Glutamatergic neuron (in vitro differentiated cells): ENCODE measurements at regions not wholly inside any gene's neighbourhood (a gene's known extent, or its start where the extent isn't known, plus 50 kb on each side); places are given as distances from the start of the nearest gene placed in this dataset.
A peak's percentile ranks its signal among the peaks of the same experiment; 100 is the strongest.

Source experiments
- DNase-seq: peaks from one replicate; pipeline ENCODE4 v3.0.0; 2022
- H3K27ac Mint-ChIP-seq: one replicate; pipeline ENCODE4 v1.8.0; 2020; ENCODE audit warnings: mild to moderate bottlenecking, mixed read lengths, inconsistent platforms; ENCODE audit not compliant: unreplicated experiment
- H3K27me3 Mint-ChIP-seq: one replicate; pipeline ENCODE4 v1.8.0; 2020; ENCODE audit warnings: mild to moderate bottlenecking, moderate library complexity, mixed read lengths, inconsistent platforms; ENCODE audit not compliant: unreplicated experiment
- H3K36me3 Mint-ChIP-seq: one replicate; pipeline ENCODE4 v1.8.0; 2020; ENCODE audit warnings: mild to moderate bottlenecking, mixed read lengths, inconsistent platforms; ENCODE audit not compliant: unreplicated experiment
- H3K4me1 Mint-ChIP-seq: one replicate; pipeline ENCODE4 v1.8.0; 2020; ENCODE audit warnings: mild to moderate bottlenecking, low read depth, mixed read lengths, inconsistent platforms; ENCODE audit not compliant: unreplicated experiment
- H3K4me3 Mint-ChIP-seq: one replicate; pipeline ENCODE4 v1.8.0; 2020; ENCODE audit warnings: mild to moderate bottlenecking, mixed read lengths, inconsistent platforms; ENCODE audit not compliant: unreplicated experiment
- H3K9me3 Mint-ChIP-seq: one replicate; pipeline ENCODE4 v1.8.0; 2020; ENCODE audit warnings: mild to moderate bottlenecking, moderate library complexity, mixed read lengths, inconsistent platforms; ENCODE audit not compliant: unreplicated experiment
- TF ChIP-seq, protein P1 (sequence below): fragments of 200-600 bp; sonication (generic); IDR thresholded peaks from one replicate; pipeline ENCODE4 v1.5.0; 2021; ENCODE audit not compliant: partially characterized antibody, unreplicated experiment

DNA sequence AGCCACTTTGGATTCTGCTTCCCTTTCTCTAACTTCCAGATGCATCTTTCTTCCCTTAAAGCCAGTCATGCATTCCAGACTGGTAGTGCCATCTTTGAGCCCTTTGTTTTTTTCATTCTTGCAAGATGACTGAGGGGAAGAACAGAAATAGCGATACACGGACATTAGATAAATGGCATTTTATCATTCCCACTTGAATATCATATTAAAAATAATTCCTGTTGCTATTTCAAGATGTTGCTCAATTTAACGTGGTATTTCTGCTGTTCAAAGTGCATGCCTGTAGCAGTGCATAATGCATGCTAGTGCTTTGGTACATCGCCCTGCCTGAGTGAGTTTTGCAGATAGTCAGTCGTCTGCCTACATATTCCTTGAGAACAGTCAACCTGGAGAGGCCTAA is 140.6 kb upstream of the FRY start:
- H3K9me3 Mint-ChIP-seq: peaks cover under 1% of the 10 kb centered on the region
- peaks cover 23% of the 10 kb centered on the region for H3K4me1 Mint-ChIP-seq
- TF ChIP-seq, protein P1, sequence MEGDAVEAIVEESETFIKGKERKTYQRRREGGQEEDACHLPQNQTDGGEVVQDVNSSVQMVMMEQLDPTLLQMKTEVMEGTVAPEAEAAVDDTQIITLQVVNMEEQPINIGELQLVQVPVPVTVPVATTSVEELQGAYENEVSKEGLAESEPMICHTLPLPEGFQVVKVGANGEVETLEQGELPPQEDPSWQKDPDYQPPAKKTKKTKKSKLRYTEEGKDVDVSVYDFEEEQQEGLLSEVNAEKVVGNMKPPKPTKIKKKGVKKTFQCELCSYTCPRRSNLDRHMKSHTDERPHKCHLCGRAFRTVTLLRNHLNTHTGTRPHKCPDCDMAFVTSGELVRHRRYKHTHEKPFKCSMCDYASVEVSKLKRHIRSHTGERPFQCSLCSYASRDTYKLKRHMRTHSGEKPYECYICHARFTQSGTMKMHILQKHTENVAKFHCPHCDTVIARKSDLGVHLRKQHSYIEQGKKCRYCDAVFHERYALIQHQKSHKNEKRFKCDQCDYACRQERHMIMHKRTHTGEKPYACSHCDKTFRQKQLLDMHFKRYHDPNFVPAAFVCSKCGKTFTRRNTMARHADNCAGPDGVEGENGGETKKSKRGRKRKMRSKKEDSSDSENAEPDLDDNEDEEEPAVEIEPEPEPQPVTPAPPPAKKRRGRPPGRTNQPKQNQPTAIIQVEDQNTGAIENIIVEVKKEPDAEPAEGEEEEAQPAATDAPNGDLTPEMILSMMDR: no peak
- no peaks in the 10 kb centered on the region for H3K36me3 Mint-ChIP-seq
- H3K27me3 Mint-ChIP-seq: no peaks in the 10 kb centered on the region
- H3K4me3 Mint-ChIP-seq: no peak overlapping the region
- DNase-seq: no peak
- no peak overlapping the region for H3K27ac Mint-ChIP-seq

DNA sequence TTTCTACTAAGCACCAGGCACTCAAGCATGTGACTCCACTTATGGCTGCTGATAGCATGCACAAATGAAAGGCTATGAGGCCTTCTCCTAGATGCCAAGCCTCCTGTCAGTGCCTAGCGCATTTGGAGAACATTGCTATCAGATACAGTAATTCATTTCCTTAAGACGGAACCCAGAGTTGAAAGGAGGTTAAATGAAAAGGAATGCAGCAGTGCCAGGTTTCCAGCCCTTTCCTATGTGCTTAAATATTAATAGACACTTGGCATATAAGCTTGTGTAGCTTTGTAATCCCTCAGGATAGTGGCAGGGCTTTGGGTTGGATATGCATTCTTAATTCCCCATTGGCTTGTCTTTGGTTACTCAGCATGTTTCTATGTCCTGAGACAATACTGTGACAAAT is 140.1 kb upstream of the FRY start:
- Mint-ChIP-seq H3K27ac (no peak overlapping the region), H3K4me3 (no peak overlapping the region), H3K27me3 (no peaks in the 10 kb centered on the region), H3K9me3 (peaks cover 1% of the 10 kb centered on the region), H3K36me3 (no peaks in the 10 kb centered on the region), H3K4me1 (peaks cover 21% of the 10 kb centered on the region)
- TF ChIP-seq, protein P1: no peak
- DNase-seq: no peak

DNA sequence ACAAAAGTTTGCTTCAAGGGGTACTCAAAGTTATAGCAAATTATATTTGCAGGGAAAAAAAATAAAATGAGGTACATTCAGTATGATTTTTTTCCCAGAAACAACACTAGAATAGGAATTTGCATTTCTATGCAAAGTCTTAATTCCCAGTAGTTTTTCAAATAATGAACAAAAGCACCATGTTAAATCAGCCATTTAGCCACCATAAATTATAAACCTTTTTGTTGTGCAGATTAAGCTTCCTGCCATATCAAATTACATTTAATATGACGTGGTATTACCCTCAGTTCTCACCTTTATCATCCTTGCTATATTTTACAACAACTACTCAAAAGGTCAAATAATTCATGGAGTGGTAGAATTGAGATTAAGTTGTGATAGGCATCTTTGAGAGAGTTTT is 136.6 kb upstream of the FRY start:
- no peak overlapping the region for H3K4me3 Mint-ChIP-seq

GRCh38 chr13:31895691-31896090 is 135.9 kb upstream of the FRY start:
- TF ChIP-seq, protein P1: no peak
- DNase-seq: no peak
- peak overlapping the region; percentile 26 for H3K27ac Mint-ChIP-seq

More for the DNA sequence above, 136.6 kb upstream of the FRY start:
- no peaks in the 10 kb centered on the region for H3K36me3 Mint-ChIP-seq
- peaks cover 25% of the 10 kb centered on the region for H3K4me1 Mint-ChIP-seq
- H3K9me3 Mint-ChIP-seq: peaks cover 1% of the 10 kb centered on the region
- no peak for DNase-seq
- TF ChIP-seq, protein P1: no peak
- H3K27me3 Mint-ChIP-seq: no peaks in the 10 kb centered on the region
- no peak overlapping the region for H3K27ac Mint-ChIP-seq

DNA sequence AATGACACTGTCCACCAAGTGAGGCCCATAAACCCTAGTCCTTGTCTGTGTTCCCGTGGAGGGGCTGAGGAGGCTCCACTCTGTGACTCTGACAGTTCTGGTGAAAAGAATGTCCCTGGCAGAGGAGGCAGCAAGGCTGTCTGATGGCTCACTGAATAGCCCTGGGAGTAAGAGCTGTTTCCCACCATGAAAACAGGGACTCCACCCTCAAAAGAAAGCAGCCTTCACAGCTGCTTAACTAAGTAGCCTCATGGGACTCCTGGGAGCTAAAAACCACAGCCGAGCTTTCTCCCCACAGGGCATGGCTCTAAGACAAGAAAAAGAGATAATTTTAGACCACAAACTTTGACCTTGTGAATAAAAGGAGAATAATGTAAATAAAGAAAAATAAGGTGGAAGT is 135.1 kb upstream of the FRY start:
- Mint-ChIP-seq H3K9me3 (peaks cover 7% of the 10 kb centered on the region), H3K4me3 (peak overlapping the region; percentile 28), H3K4me1 (peaks cover 21% of the 10 kb centered on the region), H3K36me3 (peaks cover 10% of the 10 kb centered on the region), H3K27ac (no peak overlapping the region), H3K27me3 (peaks cover 2% of the 10 kb centered on the region)
- TF ChIP-seq, protein P1: no peak
- DNase-seq: peak; percentile 24

More at GRCh38 chr13:31895691-31896090, 135.9 kb upstream of the FRY start:
- Mint-ChIP-seq H3K4me3 (peak overlapping the region; percentile 1), H3K36me3 (peaks cover 6% of the 10 kb centered on the region), H3K27me3 (peaks cover 2% of the 10 kb centered on the region), H3K9me3 (peaks cover 5% of the 10 kb centered on the region), H3K4me1 (peaks cover 25% of the 10 kb centered on the region)
